K562 (cell line): ENCODE measurements at regions not wholly inside any gene's neighbourhood (a gene's known extent, or its start where the extent isn't known, plus 50 kb on each side); places are given as distances from the start of the nearest gene placed in this dataset.

ENCODE experiments used
- ATAC-seq: fragments of 200-7000 bp; cut with Tn5 transposase; 3 replicates; pipeline ENCODE4 v1.9.1; 2020; ENCODE audit warnings: moderate library complexity
- BruUV-seq: library from RNA; stranded (reverse); fragments of 400-500 nt; replicated peaks from 2 replicates; lab custom pipeline; 2021; lab: Mats Ljungman, UMichigan
- CTCF ChIA-PET: fragments of 300-600 bp; formaldehyde crosslinking; extraction: SDS; loops from one replicate; lab custom pipeline; 2021; ENCODE audit warnings: low intra/inter-chr PET ratio; lab: Yijun Ruan, JAX
- POLR2A ChIA-PET: fragments of 300-600, 350-650 bp; sonication (Branson Sonifier 250); formaldehyde crosslinking; extraction: SDS; loops from one replicate; lab custom pipeline; 2021; ENCODE audit warnings: antibody characterized with exemption, inconsistent platforms; lab: Yijun Ruan, JAX
- DNase-seq, 4 experiments: peaks; one replicate each; pipeline versions ENCODE4 v3.0.0 to v3.0.0-alpha.2; 2011 to 2018; ENCODE audit warnings: low spot score in 3 of 4, mixed read lengths in 3 of 4; ENCODE audit errors: extremely low read depth in 1 of 4
- FAIRE-seq: peaks from 2 replicates; lab custom pipeline; 2011; peaks lifted over from hg19 to GRCh38; lab: Jason Lieb, UNC
- H2AFZ ChIP-seq: 2 replicates; pipeline ENCODE4 v1.6.0; 2011; ENCODE audit warnings: low read depth, low read length, control low read depth, inconsistent platforms
- H3K27ac ChIP-seq: fragments of 200-600 bp; 3 replicates; pipeline ENCODE4 v1.8.0; 2011; ENCODE audit warnings: low read depth, mild to moderate bottlenecking, control low read depth, inconsistent platforms, low read length, moderate library complexity, mixed read lengths; ENCODE audit errors: extremely low read depth
- H3K27me3 ChIP-seq, 2 experiments: fragments of 300-600 bp in 1 of 2; 2 replicates in 1 of 2; 3 replicates in 1 of 2; pipeline versions ENCODE4 v1.6.0 to v1.8.0; 2011; ENCODE audit warnings: inconsistent platforms in 2 of 2, low read length in 2 of 2, mild to moderate bottlenecking in 1 of 2, mixed read lengths in 1 of 2, moderate library complexity in 1 of 2; ENCODE audit not compliant: control insufficient read depth in 2 of 2, insufficient read depth in 2 of 2
- H3K36me3 ChIP-seq: fragments of 300-600 bp; 3 replicates; pipeline ENCODE4 v1.8.0; 2011; ENCODE audit warnings: mild to moderate bottlenecking, low read length, inconsistent platforms; ENCODE audit not compliant: control insufficient read depth, insufficient read depth
- H3K4me1 ChIP-seq, 2 experiments: fragments of 200-600 bp in 1 of 2; replicated peaks in 1 of 2; 2 replicates in 1 of 2; 3 replicates in 1 of 2; pipeline versions ENCODE4 v1.5.1 to v1.8.0; 2011; ENCODE audit warnings: inconsistent platforms in 2 of 2, low read length in 2 of 2, mild to moderate bottlenecking in 1 of 2, mixed read lengths in 1 of 2, moderate library complexity in 1 of 2; ENCODE audit not compliant: control insufficient read depth in 2 of 2, insufficient read depth in 2 of 2
- H3K4me2 ChIP-seq: 2 replicates; pipeline ENCODE4 v1.6.1; 2011; ENCODE audit warnings: low read length, control low read depth, inconsistent platforms, mixed read lengths; ENCODE audit not compliant: insufficient read depth
- H3K4me3 ChIP-seq: fragments of 200-600 bp; sonication (generic), shearing (Covaris generic); 2 replicates; pipeline ENCODE4 v1.5.1; 2016; ENCODE audit warnings: control low read depth, inconsistent platforms
- H3K79me2 ChIP-seq: fragments of 200-600 bp; 3 replicates; pipeline ENCODE4 v1.8.0; 2011; ENCODE audit warnings: low read length, inconsistent platforms; ENCODE audit not compliant: control insufficient read depth, insufficient read depth
- H3K9ac ChIP-seq, 2 experiments: 2 replicates each; pipeline versions ENCODE4 v1.6.0 to v1.6.1; 2011; ENCODE audit warnings: low read depth in 2 of 2, low read length in 2 of 2, control low read depth in 1 of 2, inconsistent platforms in 1 of 2, mild to moderate bottlenecking in 1 of 2, mixed read lengths in 1 of 2; ENCODE audit not compliant: insufficient read depth in 1 of 2
- H3K9me1 ChIP-seq: one replicate; pipeline ENCODE4 v1.6.0; 2011; ENCODE audit warnings: inconsistent platforms, mild to moderate bottlenecking, low read length, moderate library complexity; ENCODE audit not compliant: control insufficient read depth, insufficient read depth
- H3K9me3 ChIP-seq: replicated peaks from 2 replicates; pipeline ENCODE4 v1.5.1; 2011; ENCODE audit warnings: low read depth, low read length, inconsistent platforms; ENCODE audit not compliant: control insufficient read depth, insufficient read depth
- H4K20me1 ChIP-seq: replicated peaks from 2 replicates; pipeline ENCODE4 v1.6.1; 2011; ENCODE audit warnings: low read length, inconsistent platforms, mixed read lengths; ENCODE audit not compliant: control insufficient read depth, insufficient read depth
- ARID2 ChIP-seq: fragments of 450-650 bp; IDR thresholded peaks from 2 replicates; pipeline ENCODE4 v1.6.1; 2017; ENCODE audit warnings: antibody characterized with exemption, mild to moderate bottlenecking
- BACH1 ChIP-seq: fragments of 200-800 bp; sonication (Bioruptor generic); IDR thresholded peaks from 2 replicates; pipeline ENCODE4 v1.6.1; 2016; ENCODE audit warnings: missing genetic modification characterization, missing compliant biosample characterization
- EWSR1 ChIP-seq: fragments of 450-650 bp; IDR thresholded peaks from 2 replicates; pipeline ENCODE4 v1.6.1; 2018; ENCODE audit warnings: borderline replicate concordance, mild to moderate bottlenecking, low read depth, moderate library complexity; ENCODE audit not compliant: partially characterized antibody
- NFIC ChIP-seq: fragments of 450-650 bp; IDR thresholded peaks from 2 replicates; pipeline ENCODE4 v1.6.1; 2017; ENCODE audit warnings: mild to moderate bottlenecking, inconsistent platforms
- PYGO2 ChIP-seq: fragments of 450-650 bp; IDR thresholded peaks from 2 replicates; pipeline ENCODE4 v1.6.1; 2016; ENCODE audit warnings: mild to moderate bottlenecking, missing genetic modification characterization, moderate library complexity, missing compliant biosample characterization
- ZBTB11 ChIP-seq, 3 experiments: fragments of 200-800 bp in 1 of 3; fragments of 250-450 bp in 1 of 3; fragments of 450-650 bp in 1 of 3; sonication (Bioruptor Pico) in 1 of 3; sonication (Bioruptor generic) in 1 of 3; formaldehyde crosslinking in 1 of 3; IDR thresholded peaks; 2 replicates each; pipeline versions ENCODE4 v1.6.1 to v1.8.0; 2016 to 2022; ENCODE audit warnings: mild to moderate bottlenecking in 2 of 3, missing genetic modification characterization in 2 of 3, missing compliant biosample characterization in 1 of 3, moderate library complexity in 1 of 3
- ZBTB7A ChIP-seq: IDR thresholded peaks from 2 replicates; pipeline ENCODE4 v1.6.1; 2011; ENCODE audit warnings: low read depth, mild to moderate bottlenecking, low read length, moderate library complexity, borderline replicate concordance; ENCODE audit not compliant: control insufficient read depth
- WGBS: fragments of 100-300 bp; shearing (Covaris generic); methylation state at CpG from one replicate; pipeline ENCODE4 v1.1.6; 2016; ENCODE audit warnings: low coverage, mixed read lengths; ENCODE audit not compliant: insufficient coverage; ENCODE audit errors: missing lambda C conversion rate; 5-methylcytosine and 5-hydroxymethylcytosine counted together
- in situ Hi-C: fragments of 300-500 bp; cut with MboI; formaldehyde crosslinking; loops from 4 replicates; pipeline ENCODE4 v1.15.0; 2018; ENCODE audit warnings: inconsistent platforms, mixed read lengths
- intact Hi-C: fragments of 100-400 bp; cut with micrococcal nuclease; formaldehyde crosslinking; loops from 2 replicates; pipeline ENCODE4 v1.14.2; 2022
- TF ChIP-seq, protein P1 (sequence below): fragments of 450-650 bp; formaldehyde crosslinking; IDR thresholded peaks from 2 replicates; pipeline ENCODE4 v1.4.0; 2020; ENCODE audit warnings: mild to moderate bottlenecking, mixed read lengths
- TF ChIP-seq, protein P2 (sequence below): fragments of 150-350 bp; conservative IDR thresholded peaks from 2 replicates; pipeline ENCODE4 v1.6.1; 2014; ENCODE audit warnings: low read length

DNA sequence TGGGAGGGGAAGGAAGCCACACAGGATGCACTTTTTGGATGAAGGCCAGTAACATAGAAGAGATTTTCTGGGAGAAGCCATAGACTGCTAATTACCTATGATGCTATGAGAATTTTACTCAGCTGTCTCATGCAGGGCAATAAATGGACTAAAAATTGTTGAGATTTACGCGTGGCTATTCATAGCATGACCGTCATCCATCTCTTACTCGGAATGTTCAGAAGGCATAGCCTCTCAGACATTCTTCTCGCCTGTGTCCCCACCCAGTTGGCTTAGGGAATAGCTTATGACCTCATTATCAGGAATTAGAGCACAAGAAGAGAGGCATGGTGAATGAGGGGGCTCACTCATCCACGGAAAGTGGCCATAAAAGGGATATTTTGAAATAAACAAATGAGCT is 107.9 kb upstream of the ATP10A start (continued):
- TF ChIP-seq, protein P1, sequence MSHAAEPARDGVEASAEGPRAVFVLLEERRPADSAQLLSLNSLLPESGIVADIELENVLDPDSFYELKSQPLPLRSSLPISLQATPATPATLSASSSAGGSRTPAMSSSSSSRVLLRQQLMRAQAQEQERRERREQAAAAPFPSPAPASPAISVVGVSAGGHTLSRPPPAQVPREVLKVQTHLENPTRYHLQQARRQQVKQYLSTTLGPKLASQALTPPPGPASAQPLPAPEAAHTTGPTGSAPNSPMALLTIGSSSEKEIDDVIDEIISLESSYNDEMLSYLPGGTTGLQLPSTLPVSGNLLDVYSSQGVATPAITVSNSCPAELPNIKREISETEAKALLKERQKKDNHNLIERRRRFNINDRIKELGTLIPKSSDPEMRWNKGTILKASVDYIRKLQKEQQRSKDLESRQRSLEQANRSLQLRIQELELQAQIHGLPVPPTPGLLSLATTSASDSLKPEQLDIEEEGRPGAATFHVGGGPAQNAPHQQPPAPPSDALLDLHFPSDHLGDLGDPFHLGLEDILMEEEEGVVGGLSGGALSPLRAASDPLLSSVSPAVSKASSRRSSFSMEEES (CRISPR knock-in tag): no peak

DNA sequence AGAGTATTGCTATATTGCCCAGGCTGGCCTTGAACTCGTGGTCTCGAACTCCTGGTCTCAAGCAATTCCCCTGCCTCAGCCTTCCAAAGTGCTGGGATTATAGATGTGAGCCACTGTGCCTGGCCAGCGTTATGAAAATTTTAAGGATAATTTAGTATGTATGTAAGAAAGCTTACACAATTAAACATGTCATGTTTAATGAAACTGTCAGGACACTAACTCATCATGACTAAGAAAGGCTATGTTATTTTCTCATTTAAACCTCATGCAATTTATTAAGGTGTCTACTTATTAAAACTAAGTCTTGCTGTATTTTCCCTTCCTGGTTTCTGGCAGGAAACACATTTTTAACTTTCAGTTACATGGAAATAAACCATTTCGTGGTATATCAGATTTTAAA is 106.8 kb upstream of the ATP10A start:
- Histone ChIP-seq H3K27ac (no peak overlapping the region), H4K20me1 (no peaks in the 10 kb centered on the region), H3K9me1 (no peaks in the 10 kb centered on the region), H3K36me3 (no peaks in the 10 kb centered on the region), H3K4me2 (no peak overlapping the region), H3K4me3 (no peak overlapping the region), H3K9me3 (no peaks in the 10 kb centered on the region), H3K27me3 (no peaks in the 10 kb centered on the region), H3K4me1 (no peaks in the 10 kb centered on the region), H3K79me2 (no peaks in the 10 kb centered on the region), H2AFZ (no peak overlapping the region), H3K9ac (no peak overlapping the region)
- ChIA-PET CTCF (no interaction called here), POLR2A (no interaction called here)
- TF ChIP-seq PYGO2 (tag): no peak
- TF ChIP-seq BACH1 (tag): no peak
- no peak for TF ChIP-seq EWSR1
- TF ChIP-seq, protein P2, sequence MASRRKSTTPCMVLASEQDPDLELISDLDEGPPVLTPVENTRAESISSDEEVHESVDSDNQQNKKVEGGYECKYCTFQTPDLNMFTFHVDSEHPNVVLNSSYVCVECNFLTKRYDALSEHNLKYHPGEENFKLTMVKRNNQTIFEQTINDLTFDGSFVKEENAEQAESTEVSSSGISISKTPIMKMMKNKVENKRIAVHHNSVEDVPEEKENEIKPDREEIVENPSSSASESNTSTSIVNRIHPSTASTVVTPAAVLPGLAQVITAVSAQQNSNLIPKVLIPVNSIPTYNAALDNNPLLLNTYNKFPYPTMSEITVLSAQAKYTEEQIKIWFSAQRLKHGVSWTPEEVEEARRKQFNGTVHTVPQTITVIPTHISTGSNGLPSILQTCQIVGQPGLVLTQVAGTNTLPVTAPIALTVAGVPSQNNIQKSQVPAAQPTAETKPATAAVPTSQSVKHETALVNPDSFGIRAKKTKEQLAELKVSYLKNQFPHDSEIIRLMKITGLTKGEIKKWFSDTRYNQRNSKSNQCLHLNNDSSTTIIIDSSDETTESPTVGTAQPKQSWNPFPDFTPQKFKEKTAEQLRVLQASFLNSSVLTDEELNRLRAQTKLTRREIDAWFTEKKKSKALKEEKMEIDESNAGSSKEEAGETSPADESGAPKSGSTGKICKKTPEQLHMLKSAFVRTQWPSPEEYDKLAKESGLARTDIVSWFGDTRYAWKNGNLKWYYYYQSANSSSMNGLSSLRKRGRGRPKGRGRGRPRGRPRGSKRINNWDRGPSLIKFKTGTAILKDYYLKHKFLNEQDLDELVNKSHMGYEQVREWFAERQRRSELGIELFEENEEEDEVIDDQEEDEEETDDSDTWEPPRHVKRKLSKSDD: no peak
- TF ChIP-seq ARID2: no peak
- no peak for TF ChIP-seq ZBTB7A
- no peak for TF ChIP-seq ZBTB11 (CRISPR knock-in tag; IDR thresholded peaks at IDR 0.05)
- no peak for TF ChIP-seq NFIC
- in situ Hi-C loops: no loop called here
- no peak for FAIRE-seq
- WGBS: 2% methylated on average over 4 of the region's 4 CpGs
- no TSS peak for BruUV-seq
- ATAC-seq: no peak
- intact Hi-C loops: no loop called here
- no peak for DNase-seq
